ENCODE measurements at regions not wholly inside any gene's neighbourhood (a gene's known extent, or its start where the extent isn't known, plus 50 kb on each side); places are given as distances from the start of the nearest gene placed in this dataset.

GRCh38 chr19:29404951-29405727 lies 120.7 kb upstream of the VSTM2B start:
- no peaks in the 10 kb centered on the region for H3K4me1 Mint-ChIP-seq (ENCODE audit: low read depth)
- ATAC-seq (replicated peaks in 1 of 2) (no peak), DNase-seq (no peak)
- H3K27ac Mint-ChIP-seq, result no peak overlapping the region
- no peaks in the 10 kb centered on the region for H3K27me3 Mint-ChIP-seq (ENCODE audit: low read depth)
- H3K9me3 Mint-ChIP-seq, result no peaks in the 10 kb centered on the region
- no peak overlapping the region for H3K4me3 Mint-ChIP-seq
- no peaks in the 10 kb centered on the region for H3K36me3 Mint-ChIP-seq (ENCODE audit: insufficient read depth in 2 of 2)

DNA sequence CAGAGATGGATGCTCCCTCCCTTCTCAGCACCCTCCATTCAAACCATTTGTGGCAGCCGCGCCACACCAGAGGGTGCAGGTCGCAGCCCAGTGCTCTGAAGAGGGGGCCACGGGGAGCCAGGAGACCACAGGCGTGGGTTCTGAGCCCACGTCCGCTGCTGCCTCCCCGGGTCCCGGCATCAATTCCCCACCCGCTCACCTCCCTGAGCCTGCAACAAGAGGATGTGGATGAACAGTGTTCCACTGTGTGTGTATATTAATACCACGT lies 120.1 kb upstream of the VSTM2B start:
- no peaks in the 10 kb centered on the region for H3K27me3 Mint-ChIP-seq (ENCODE audit: low read depth)
- no peak for DNase-seq
- no peak for ATAC-seq (replicated peaks in 1 of 2)
- no peaks in the 10 kb centered on the region for H3K9me3 Mint-ChIP-seq
- no peaks in the 10 kb centered on the region for H3K4me1 Mint-ChIP-seq (ENCODE audit: low read depth)
- H3K4me3 Mint-ChIP-seq, result no peak overlapping the region
- H3K27ac Mint-ChIP-seq, result no peak overlapping the region
- H3K36me3 Mint-ChIP-seq (ENCODE audit: insufficient read depth in 2 of 2), result no peaks in the 10 kb centered on the region

DNA sequence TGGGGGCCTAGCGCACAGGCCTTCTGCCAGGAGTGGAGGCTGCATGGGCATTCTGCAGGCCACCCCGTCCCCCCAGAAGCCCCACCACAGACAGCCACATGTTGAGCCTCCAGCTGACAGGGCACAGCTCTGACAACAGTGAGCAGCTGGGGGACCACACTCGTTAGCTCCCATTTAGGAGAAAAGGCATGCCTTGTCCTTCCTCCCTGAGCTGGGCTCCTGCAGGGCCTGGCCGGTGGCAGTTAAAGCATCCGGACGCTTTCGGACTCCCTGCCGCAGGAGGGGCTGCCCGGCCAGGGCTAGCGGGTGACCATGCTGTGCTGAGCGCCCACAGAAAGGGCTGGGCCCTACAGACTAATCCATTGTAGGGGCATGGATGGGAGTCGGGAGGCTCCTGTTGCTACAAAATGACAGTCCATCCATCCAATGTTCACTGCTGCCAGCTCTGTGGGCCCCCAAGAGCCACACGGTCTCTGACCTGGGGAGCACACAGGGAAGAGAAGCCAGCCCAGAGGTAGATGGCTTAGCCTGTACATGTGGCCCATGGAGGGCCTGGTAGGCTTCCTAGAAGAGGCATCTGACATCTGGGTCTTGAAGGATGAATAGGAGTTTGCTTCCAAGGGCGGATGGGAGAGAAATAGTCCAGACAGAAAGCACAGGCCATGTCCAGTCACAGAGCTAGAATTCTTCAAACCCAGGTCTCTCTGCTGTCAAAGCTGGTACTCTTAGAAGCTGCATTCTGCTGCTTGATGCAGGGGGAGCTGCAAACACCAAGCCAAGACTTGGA lies 116.5 kb upstream of the VSTM2B start:
- Mint-ChIP-seq H3K27me3 (ENCODE audit: low read depth) (no peaks in the 10 kb centered on the region), H3K36me3 (ENCODE audit: insufficient read depth in 2 of 2) (no peaks in the 10 kb centered on the region), H3K9me3 (no peaks in the 10 kb centered on the region), H3K4me1 (ENCODE audit: low read depth) (no peaks in the 10 kb centered on the region), H3K4me3 (no peak overlapping the region), H3K27ac (no peak overlapping the region)
- no peak for ATAC-seq (replicated peaks in 1 of 2)
- no peak for DNase-seq

DNA sequence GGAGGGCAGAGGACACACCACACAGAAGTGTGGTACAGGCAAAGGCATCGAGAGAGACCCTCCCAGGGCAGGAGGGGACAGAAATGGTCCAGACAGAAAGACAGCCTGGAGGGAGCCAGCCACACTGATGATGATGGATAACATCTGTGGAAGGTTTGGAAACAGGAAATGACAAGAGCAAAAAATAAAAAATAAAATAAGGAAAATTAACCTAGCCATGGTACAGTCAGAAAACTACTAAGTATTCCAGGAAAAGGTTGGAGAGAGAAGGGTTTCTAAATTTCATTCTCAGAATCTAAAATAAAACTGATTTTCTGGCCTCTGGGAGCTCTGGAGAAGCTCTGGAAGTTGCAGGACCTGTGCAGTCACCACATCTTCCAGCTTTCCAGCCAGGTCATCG lies 115.2 kb upstream of the VSTM2B start:
- no peak overlapping the region for H3K27ac Mint-ChIP-seq
- H3K4me3 Mint-ChIP-seq, result no peak overlapping the region
- DNase-seq (no peak), ATAC-seq (replicated peaks in 1 of 2) (no peak)
- H3K36me3 Mint-ChIP-seq (ENCODE audit: insufficient read depth in 2 of 2), result no peaks in the 10 kb centered on the region
- no peaks in the 10 kb centered on the region for H3K9me3 Mint-ChIP-seq
- H3K27me3 Mint-ChIP-seq (ENCODE audit: low read depth), result no peaks in the 10 kb centered on the region
- H3K4me1 Mint-ChIP-seq (ENCODE audit: low read depth), result no peaks in the 10 kb centered on the region

GRCh38 chr19:29411113-29411581 lies 114.6 kb upstream of the VSTM2B start:
- H3K9me3 Mint-ChIP-seq, result no peaks in the 10 kb centered on the region
- ATAC-seq (replicated peaks in 1 of 2) (no peak), DNase-seq (no peak)
- H3K27ac Mint-ChIP-seq, result no peak overlapping the region
- no peaks in the 10 kb centered on the region for H3K27me3 Mint-ChIP-seq (ENCODE audit: low read depth)
- no peak overlapping the region for H3K4me3 Mint-ChIP-seq
- H3K36me3 Mint-ChIP-seq (ENCODE audit: insufficient read depth in 2 of 2), result no peaks in the 10 kb centered on the region
- no peaks in the 10 kb centered on the region for H3K4me1 Mint-ChIP-seq (ENCODE audit: low read depth)

- no peak overlapping the region for H3K27ac Mint-ChIP-seq
- H3K27me3 Mint-ChIP-seq (ENCODE audit: low read depth), result no peaks in the 10 kb centered on the region
- DNase-seq (no peak), ATAC-seq (replicated peaks in 1 of 2) (no peak)
- H3K4me3 Mint-ChIP-seq, result no peak overlapping the region
- no peaks in the 10 kb centered on the region for H3K36me3 Mint-ChIP-seq (ENCODE audit: insufficient read depth in 2 of 2)
- H3K4me1 Mint-ChIP-seq (ENCODE audit: low read depth), result no peaks in the 10 kb centered on the region
- no peaks in the 10 kb centered on the region for H3K9me3 Mint-ChIP-seq
Measured at GRCh38 chr19:29413435-29413834, 112.4 kb upstream of the VSTM2B start.

DNA sequence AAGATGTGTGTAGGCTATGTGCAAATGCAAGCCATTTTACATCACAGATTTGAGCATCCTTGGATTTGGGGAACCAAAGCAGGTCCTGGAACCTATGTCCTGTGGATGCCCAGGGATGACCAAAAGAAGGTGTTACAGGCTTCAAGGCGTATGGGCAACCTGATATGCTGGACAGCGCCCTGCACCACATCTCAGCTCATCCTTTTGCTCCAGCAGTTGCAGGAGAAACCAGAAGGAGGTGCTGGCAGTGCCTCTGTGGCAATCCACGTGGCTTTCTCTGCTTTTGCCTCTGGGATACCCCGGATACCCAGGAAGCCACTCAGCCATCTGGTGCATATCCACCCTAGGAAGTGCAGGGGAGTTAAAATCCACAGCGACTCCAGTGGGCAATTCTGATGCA lies 110.3 kb upstream of the VSTM2B start:
- H3K27ac Mint-ChIP-seq, result no peak overlapping the region
- H3K4me3 Mint-ChIP-seq, result no peak overlapping the region
- H3K9me3 Mint-ChIP-seq, result peaks cover 3% of the 10 kb centered on the region in 2 donors
- ATAC-seq (replicated peaks in 1 of 2) (no peak), DNase-seq (no peak)
- H3K4me1 Mint-ChIP-seq (ENCODE audit: low read depth), result no peaks in the 10 kb centered on the region
- H3K36me3 Mint-ChIP-seq (ENCODE audit: insufficient read depth in 2 of 2), result no peaks in the 10 kb centered on the region
- no peaks in the 10 kb centered on the region for H3K27me3 Mint-ChIP-seq (ENCODE audit: low read depth)

DNA sequence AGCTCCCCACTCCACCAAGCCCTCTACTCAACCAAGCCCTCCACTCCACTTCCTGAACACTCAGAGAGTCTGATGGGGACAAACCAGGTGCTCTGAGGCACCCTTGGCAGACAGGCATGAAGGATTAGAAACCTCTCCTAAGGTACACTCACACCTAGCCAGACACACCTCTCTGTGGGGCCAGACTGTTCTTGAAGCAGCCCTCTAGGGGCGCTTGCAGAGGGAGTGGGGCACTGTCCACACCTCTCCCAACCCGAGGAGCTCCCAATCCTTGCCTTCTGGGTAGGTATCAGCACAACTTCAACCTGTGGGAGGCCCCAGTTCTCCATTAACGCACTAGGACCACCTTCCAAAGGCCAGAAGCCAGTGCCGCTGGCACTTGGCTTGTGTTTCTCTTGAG lies 108.7 kb upstream of the VSTM2B start:
- ATAC-seq (replicated peaks in 1 of 2) (no peak), DNase-seq (no peak)
- no peaks in the 10 kb centered on the region for H3K27me3 Mint-ChIP-seq (ENCODE audit: low read depth)
- H3K4me1 Mint-ChIP-seq (ENCODE audit: low read depth), result no peaks in the 10 kb centered on the region
- H3K9me3 Mint-ChIP-seq, result peaks cover 3% of the 10 kb centered on the region in 2 donors
- H3K27ac Mint-ChIP-seq, result no peak overlapping the region
- H3K36me3 Mint-ChIP-seq (ENCODE audit: insufficient read depth in 2 of 2), result no peaks in the 10 kb centered on the region
- no peak overlapping the region for H3K4me3 Mint-ChIP-seq

DNA sequence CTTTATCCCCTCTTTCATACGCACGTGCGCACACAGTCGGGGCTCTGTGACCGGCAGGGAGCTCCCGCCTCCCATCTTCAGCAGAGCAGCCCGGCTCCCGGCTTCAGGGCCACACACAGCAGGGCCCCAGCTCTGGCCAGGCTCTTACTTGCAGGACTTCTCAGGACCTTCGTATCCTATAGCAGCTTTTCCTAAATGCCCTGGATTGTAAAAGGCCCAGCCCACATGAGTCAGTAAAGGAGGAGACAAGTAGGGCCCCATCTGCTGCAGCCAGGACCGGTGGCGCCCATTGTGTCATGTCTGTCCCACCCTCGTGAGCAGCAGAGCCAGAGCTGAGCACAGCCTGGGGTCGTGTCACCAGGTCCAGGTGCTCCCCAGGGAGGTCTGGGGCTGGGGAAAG lies 107.6 kb upstream of the VSTM2B start:
- no peak for DNase-seq
- Mint-ChIP-seq H3K27me3 (ENCODE audit: low read depth) (no peaks in the 10 kb centered on the region), H3K36me3 (ENCODE audit: insufficient read depth in 2 of 2) (no peaks in the 10 kb centered on the region), H3K27ac (no peak overlapping the region), H3K4me1 (ENCODE audit: low read depth) (no peaks in the 10 kb centered on the region), H3K9me3 (peaks cover 3% of the 10 kb centered on the region in 2 donors), H3K4me3 (no peak overlapping the region)
- no peak for ATAC-seq (replicated peaks in 1 of 2)

DNA sequence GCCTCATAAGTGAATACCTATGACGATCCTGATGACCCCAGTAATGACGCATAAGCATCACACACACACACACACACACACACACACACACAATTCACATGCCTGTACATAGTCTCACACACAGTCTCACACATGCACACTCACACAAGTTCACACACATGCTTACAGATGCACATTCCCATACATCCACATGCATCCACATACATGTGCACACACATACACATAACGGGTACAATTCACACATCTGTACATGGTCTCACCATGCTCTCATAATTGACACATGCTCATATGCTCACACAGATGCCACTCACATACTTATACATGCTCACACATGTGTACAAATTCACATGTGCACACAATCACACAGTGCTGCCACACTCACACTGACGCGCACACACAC lies 105.7 kb upstream of the VSTM2B start:
- H3K27ac Mint-ChIP-seq, result no peak overlapping the region
- DNase-seq (no peak), ATAC-seq (replicated peaks in 1 of 2) (no peak)
- no peak overlapping the region for H3K4me3 Mint-ChIP-seq
- no peaks in the 10 kb centered on the region for H3K4me1 Mint-ChIP-seq (ENCODE audit: low read depth)
- H3K9me3 Mint-ChIP-seq, result peaks cover 3 to 5% of the 10 kb centered on the region in 2 donors
- H3K36me3 Mint-ChIP-seq (ENCODE audit: insufficient read depth in 2 of 2), result no peaks in the 10 kb centered on the region
- H3K27me3 Mint-ChIP-seq (ENCODE audit: low read depth), result no peaks in the 10 kb centered on the region

DNA sequence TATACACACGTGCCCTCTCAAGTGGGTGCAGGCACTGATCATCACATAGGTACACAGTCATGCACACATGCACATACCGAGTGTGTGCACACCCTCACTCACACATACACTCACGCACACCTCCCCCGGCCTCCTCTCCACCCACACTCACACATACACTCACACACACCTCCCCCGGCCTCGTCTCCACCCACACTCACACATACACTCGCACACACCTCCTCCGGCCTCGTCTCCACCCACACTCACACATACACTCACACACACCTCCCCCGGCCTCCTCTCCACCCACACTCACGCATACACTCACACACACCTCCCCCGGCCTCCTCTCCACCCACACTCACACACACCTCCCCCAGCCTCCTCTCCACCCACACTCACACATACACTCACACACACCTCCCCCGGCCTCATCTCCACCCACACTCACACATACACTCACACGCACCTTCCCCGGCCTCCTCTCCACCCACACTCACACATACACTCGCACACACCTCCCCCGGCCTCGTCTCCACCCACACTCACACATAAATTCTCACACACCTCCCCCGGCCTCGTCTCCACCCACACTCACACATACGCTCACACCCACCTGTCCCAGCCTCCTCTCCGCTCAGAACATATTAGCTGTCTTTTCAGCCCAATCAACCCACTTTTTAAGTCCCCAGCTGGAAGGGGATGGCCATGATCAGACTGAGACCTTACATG lies 105.2 kb upstream of the VSTM2B start:
- Mint-ChIP-seq H3K4me3 (no peak overlapping the region), H3K27ac (no peak overlapping the region), H3K27me3 (ENCODE audit: low read depth) (no peaks in the 10 kb centered on the region), H3K9me3 (peaks cover 3 to 5% of the 10 kb centered on the region in 2 donors), H3K36me3 (ENCODE audit: insufficient read depth in 2 of 2) (no peaks in the 10 kb centered on the region), H3K4me1 (ENCODE audit: low read depth) (no peaks in the 10 kb centered on the region)
- DNase-seq, result no peak
- ATAC-seq (replicated peaks in 1 of 2), result no peak

- H3K4me1 Mint-ChIP-seq (ENCODE audit: low read depth), result no peaks in the 10 kb centered on the region
- peaks cover 3 to 5% of the 10 kb centered on the region in 2 donors for H3K9me3 Mint-ChIP-seq
- H3K27me3 Mint-ChIP-seq (ENCODE audit: low read depth), result no peaks in the 10 kb centered on the region
- H3K36me3 Mint-ChIP-seq (ENCODE audit: insufficient read depth in 2 of 2), result no peaks in the 10 kb centered on the region
- ATAC-seq (replicated peaks in 1 of 2) (no peak), DNase-seq (no peak)
- H3K4me3 Mint-ChIP-seq, result no peak overlapping the region
- H3K27ac Mint-ChIP-seq, result no peak overlapping the region
Measured at GRCh38 chr19:29421196-29421545, 104.6 kb upstream of the VSTM2B start.

DNA sequence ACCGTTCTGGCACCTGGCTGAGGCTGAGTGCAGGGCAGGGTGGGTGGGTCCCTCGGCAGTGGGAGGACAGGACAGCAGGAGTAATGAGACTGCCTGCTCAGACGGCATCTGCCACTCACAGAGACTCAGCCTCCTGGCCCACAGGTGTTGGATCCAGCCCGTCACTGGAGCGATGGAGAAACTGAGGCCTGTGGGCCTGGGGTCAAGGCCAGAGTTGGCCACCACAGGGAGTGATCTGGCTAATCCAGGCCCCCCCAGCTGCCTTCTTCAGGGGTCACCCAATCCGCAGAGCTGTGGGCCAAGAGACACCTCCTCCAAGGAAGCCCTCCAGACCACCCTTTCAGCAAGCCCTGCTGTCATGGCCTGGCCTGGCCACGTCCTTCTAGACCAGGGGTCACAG lies 103.7 kb upstream of the VSTM2B start:
- H3K36me3 Mint-ChIP-seq (ENCODE audit: insufficient read depth in 2 of 2), result no peaks in the 10 kb centered on the region
- H3K4me1 Mint-ChIP-seq (ENCODE audit: low read depth), result no peaks in the 10 kb centered on the region
- no peak overlapping the region for H3K27ac Mint-ChIP-seq
- no peak for ATAC-seq (replicated peaks in 1 of 2)
- DNase-seq, result no peak
- H3K4me3 Mint-ChIP-seq, result no peak overlapping the region
- peaks cover 3 to 5% of the 10 kb centered on the region in 2 donors for H3K9me3 Mint-ChIP-seq
- H3K27me3 Mint-ChIP-seq (ENCODE audit: low read depth), result no peaks in the 10 kb centered on the region

Data from activated T-cell treated with anti-CD3 and anti-CD28 coated beads, Interleukin-2, amount 50 U/mL, for 72 hours (primary cell).